ENCODE measurements at regions not wholly inside any gene's neighbourhood (a gene's known extent, or its start where the extent isn't known, plus 50 kb on each side); places are given as distances from the start of the nearest gene placed in this dataset.

DNA sequence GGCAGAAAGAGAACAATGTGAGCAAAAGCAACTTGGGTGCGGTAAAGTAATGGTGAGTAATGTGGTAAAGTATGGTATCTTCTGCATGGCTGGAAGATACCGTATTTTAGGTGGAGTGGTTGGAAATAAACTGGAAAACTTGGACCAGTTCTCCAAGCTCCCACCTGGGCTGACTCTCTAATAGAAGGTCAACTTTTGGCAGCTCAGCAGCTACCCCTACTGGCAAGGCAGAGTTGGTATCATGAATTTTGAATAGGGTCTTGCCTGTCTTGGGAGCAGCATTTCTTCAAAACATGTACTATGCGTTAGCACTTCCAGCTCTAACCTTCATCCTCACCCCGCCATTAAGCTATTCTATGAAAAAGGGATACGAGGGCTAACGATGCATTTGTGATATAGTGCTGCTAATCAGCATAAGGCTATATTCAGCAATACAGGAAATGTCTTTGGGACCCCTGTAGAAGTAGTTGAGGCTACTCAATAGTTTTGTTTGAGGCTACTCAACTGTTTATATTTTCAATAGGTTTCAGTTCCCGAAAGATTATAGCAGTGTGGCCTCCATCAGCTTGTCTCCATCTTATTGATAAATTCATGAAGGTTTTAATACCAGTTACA, 276.3 kb upstream of the FAR2 start:
- Histone ChIP-seq H3K27ac (ENCODE audit: low read depth) (no peak overlapping the region), H3K36me3 (ENCODE audit: insufficient read depth) (no peaks in the 10 kb centered on the region), H3K4me1 (ENCODE audit: insufficient read depth) (no peaks in the 10 kb centered on the region), H3K4me3 (ENCODE audit: low read depth, low read length) (no peak overlapping the region)
- DNase-seq (ENCODE audit: extremely low spot score), result no peak
- WGBS, result 63% methylated on average over 7 of the region's 7 CpGs

DNA sequence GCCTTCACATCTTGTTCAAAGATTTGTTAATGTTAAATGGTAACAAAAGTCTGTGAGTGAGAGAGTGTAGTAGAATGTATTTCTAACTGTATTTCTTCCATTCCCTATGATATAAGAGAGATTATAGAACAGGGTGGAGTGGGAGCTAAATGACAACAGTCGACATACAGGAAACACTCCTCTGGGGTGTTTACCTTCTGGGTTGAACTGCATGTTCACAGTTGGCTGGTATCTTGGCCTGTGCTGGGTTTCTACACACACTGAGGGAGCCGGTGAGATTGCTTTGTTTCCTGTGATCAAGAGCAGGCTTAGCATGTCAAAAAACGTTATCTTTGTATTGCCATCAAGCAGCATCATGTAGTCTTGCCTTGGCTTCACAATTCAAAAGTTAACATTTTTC, 274.3 kb upstream of the FAR2 start:
- Histone ChIP-seq H3K27ac (ENCODE audit: low read depth) (no peak overlapping the region), H3K4me3 (ENCODE audit: low read depth, low read length) (no peak overlapping the region), H3K36me3 (ENCODE audit: insufficient read depth) (no peaks in the 10 kb centered on the region), H3K4me1 (ENCODE audit: insufficient read depth) (no peaks in the 10 kb centered on the region)
- WGBS, result 69% methylated on average over 3 of the region's 3 CpGs
- DNase-seq (ENCODE audit: extremely low spot score), result no peak

DNA sequence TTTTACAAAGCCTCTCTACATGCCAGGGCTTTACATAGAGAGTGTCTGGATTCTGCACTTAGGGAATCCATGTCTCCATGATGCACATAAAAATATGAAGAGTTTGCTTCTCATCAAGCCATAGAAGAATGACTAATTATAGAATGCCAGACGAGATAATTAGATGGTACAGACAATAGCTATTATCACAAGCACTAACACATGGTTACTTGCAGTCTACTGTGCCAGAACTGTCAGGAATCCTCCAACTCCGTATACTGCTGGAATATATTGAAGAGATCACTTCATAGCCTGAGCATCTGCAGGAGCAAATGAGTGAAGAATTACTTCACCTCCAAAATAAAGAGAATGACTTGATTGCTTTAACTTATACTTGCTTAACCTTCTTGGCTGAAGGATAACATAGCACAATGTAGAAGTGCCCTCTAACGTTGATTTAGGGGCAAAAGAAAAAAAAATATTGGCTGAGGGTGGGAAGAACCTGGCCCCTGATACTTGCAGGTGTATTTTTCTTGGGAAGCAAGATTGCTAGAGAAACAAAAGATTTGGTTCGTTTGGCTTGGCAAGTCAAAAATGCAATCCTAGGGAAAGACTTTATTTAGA, 272.8 kb upstream of the FAR2 start:
- Histone ChIP-seq H3K4me3 (ENCODE audit: low read depth, low read length) (no peak overlapping the region), H3K27ac (ENCODE audit: low read depth) (no peak overlapping the region), H3K4me1 (ENCODE audit: insufficient read depth) (no peaks in the 10 kb centered on the region), H3K36me3 (ENCODE audit: insufficient read depth) (no peaks in the 10 kb centered on the region)
- WGBS, result 50% methylated on average over 4 of the region's 4 CpGs
- DNase-seq (ENCODE audit: extremely low spot score), result no peak

DNA sequence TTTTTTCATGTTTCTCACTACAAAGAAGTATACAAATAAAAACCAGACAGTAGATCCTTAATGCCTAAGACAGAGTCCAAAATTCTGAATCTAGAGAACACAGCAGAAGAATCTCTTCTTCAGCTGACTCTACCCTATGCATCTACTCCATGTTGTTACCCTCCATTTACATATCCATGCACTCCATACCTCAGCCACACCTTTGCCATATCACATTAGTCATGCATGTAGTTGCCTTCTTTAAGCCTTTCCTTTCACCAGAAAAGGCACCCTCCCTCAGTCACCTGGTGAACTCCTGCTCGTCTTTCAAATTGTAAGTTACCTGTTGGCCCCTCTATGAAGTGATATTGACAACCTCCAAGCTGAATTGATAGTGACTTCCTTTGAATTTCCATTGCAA, 271.2 kb upstream of the FAR2 start:
- no peak for DNase-seq (ENCODE audit: extremely low spot score)
- H3K27ac ChIP-seq (ENCODE audit: low read depth), result no peak overlapping the region
- 81% methylated on average over 1 of the region's 1 CpG for WGBS

DNA sequence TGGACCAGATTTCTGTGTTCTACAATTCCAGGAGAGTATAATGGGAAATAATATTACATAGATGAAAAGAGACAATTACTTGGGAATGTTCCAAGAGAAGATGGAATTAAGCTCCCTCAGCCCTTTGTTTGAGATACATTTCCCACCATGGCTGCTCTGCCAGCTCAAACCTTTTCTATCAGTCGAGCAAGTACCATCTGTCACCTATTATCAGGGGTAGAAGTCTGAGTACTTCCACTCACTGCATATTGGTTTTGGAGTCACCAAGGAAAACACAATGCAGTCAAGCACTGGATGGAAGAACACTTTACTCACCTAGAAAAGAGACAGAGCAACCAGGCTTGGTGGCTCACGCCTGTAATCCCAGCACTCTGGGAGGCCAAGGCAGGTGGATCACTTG, 270.4 kb upstream of the FAR2 start:
- WGBS, result 84% methylated on average over 2 of the region's 2 CpGs
- no peak overlapping the region for H3K4me3 ChIP-seq (ENCODE audit: low read depth, low read length)
- DNase-seq (ENCODE audit: extremely low spot score), result no peak
- H3K27ac ChIP-seq (ENCODE audit: low read depth), result no peak overlapping the region
- no peaks in the 10 kb centered on the region for H3K36me3 ChIP-seq (ENCODE audit: insufficient read depth)
- no peaks in the 10 kb centered on the region for H3K4me1 ChIP-seq (ENCODE audit: insufficient read depth)

More for the DNA sequence above, 271.2 kb upstream of the FAR2 start:
- Histone ChIP-seq H3K4me3 (ENCODE audit: low read depth, low read length) (no peak overlapping the region), H3K36me3 (ENCODE audit: insufficient read depth) (no peaks in the 10 kb centered on the region), H3K4me1 (ENCODE audit: insufficient read depth) (no peaks in the 10 kb centered on the region)

DNA sequence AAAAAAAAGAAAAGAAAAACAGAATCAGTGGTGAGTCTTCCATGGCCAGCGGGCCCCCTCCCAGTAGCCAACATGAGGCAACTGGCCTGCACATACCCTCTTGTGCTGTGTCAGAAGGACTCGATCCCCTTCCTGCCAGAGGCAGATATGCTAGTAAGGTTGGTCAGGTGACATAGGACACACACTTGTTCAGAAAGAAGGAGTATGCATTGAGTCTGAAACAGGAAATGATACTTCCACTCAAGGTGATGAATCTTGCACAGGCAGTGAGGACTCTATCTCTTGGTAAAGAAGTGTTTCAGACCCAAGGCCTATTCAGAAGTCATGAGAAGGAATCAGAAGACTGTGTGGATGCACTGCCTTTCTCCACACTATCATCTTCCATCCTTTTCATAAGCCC, 269.7 kb upstream of the FAR2 start:
- no peak overlapping the region for H3K4me3 ChIP-seq (ENCODE audit: low read depth, low read length)
- H3K4me1 ChIP-seq (ENCODE audit: insufficient read depth), result no peaks in the 10 kb centered on the region
- DNase-seq (ENCODE audit: extremely low spot score), result no peak
- no peak overlapping the region for H3K27ac ChIP-seq (ENCODE audit: low read depth)
- H3K36me3 ChIP-seq (ENCODE audit: insufficient read depth), result no peaks in the 10 kb centered on the region
- WGBS, result 95% methylated on average over 2 of the region's 2 CpGs

DNA sequence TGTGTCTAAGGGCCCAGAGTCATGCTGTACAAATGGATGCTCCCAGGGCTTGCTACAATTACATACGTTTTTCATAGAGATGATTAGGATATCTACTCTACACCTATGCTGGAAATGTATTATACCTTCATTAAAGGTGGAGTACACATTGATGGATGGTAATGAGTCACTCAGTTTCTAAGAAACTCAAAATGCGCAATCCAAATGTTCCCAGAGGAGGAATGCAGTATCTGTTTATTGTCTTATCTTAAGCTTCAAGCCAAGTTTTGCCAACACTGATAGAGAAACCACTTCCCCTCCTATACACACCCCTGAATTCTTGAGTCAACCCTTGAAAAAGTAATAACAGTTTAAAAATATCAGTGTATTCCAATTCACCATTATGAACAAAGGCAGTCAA, 266.6 kb upstream of the FAR2 start:
- H3K4me3 ChIP-seq (ENCODE audit: low read depth, low read length), result no peak overlapping the region
- no peak for DNase-seq (ENCODE audit: extremely low spot score)
- no peaks in the 10 kb centered on the region for H3K36me3 ChIP-seq (ENCODE audit: insufficient read depth)
- no peak overlapping the region for H3K27ac ChIP-seq (ENCODE audit: low read depth)
- 80% methylated on average over 2 of the region's 2 CpGs for WGBS
- H3K4me1 ChIP-seq (ENCODE audit: insufficient read depth), result no peaks in the 10 kb centered on the region

DNA sequence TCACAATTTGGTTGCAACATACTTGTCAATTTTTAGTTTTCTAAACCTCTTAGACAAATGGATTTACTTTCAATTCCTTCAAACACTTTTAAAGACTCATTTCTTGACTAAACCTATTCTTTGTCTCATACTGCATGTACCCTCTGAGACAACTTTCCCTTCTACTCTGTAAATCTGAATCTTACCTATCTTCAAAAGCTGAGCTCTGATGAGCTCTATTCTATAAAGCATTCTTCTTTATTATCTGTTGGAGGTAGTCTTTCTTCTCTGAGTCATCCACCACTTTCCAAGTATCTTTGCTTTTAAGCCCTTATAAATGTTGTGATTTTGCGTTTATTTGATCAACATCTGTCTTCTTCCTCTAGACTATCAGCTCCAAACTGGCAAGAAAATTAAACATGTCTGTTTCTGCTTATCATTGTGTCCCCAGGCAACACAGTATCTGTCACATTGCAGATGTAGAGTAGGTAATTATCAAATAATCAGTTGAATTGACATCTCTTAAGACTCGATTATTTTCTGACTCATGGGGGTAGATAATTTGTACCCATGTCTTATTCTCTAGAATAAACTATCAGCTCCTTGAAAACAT, 265.6 kb upstream of the FAR2 start:
- DNase-seq (ENCODE audit: extremely low spot score), result no peak
- H3K36me3 ChIP-seq (ENCODE audit: insufficient read depth), result no peaks in the 10 kb centered on the region
- H3K4me3 ChIP-seq (ENCODE audit: low read depth, low read length), result no peak overlapping the region
- H3K27ac ChIP-seq (ENCODE audit: low read depth), result no peak overlapping the region
- 48% methylated on average over 2 of the region's 2 CpGs for WGBS
- no peaks in the 10 kb centered on the region for H3K4me1 ChIP-seq (ENCODE audit: insufficient read depth)

DNA sequence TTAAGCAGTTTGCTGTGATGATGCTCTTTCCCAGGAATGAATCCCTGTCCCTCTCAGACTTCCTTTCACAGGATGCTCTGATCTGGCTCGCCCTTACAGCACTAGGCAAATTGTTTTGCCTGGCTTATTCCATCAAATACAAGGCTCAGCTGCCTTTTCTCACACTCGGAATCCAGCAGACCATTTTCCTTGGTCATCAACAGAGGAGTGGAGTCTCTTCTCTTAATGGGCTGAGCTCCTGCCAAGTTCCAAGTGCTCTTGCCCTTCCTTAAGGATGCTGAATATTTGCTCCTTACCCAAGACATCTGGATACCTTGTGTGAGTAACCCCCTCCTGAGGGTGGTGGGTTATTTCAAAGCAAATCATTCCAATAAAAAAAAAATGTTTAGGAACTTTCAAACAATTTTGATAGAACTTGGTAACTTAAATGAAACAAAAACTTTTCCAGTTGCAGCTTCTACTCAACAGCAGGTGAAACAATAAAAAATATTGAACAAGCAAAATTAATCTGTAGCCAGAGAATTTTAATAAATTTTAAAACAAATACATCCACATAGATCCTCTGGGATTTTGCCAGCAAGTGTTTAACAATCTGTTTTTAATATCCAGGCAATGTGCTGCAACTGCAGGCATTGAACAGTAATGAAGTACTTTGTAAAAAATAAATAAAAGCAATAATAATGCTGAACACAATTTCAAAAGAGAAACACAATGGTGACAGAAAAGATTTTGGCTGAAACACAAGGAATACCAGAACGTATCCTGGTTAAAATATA, 264.0 kb upstream of the FAR2 start:
- no peaks in the 10 kb centered on the region for H3K4me1 ChIP-seq (ENCODE audit: insufficient read depth)
- H3K4me3 ChIP-seq (ENCODE audit: low read depth, low read length), result no peak overlapping the region
- H3K36me3 ChIP-seq (ENCODE audit: insufficient read depth), result no peaks in the 10 kb centered on the region
- no peak overlapping the region for H3K27ac ChIP-seq (ENCODE audit: low read depth)
- no peak for DNase-seq (ENCODE audit: extremely low spot score)
- 61% methylated on average over 3 of the region's 3 CpGs for WGBS

DNA sequence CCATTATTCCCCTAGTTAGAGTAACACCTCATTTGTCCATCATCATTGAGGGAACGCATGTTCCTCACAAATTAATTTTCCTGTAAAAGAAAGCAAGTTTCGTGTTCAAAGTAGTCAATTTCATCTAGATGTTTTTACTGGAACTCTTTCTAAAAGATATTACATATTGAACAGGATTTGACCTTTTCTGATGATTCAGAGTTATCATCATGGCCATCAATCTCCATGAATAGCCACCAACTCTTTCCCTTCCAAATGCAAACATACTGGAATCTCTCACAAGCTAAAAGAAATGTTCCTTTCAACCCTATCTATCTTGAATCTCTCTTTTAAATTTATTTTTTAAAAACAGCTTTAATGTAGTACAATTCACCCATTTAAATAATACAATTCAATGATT, 263.1 kb upstream of the FAR2 start:
- 93% methylated on average over 2 of the region's 2 CpGs for WGBS
- DNase-seq (ENCODE audit: extremely low spot score), result no peak
- H3K36me3 ChIP-seq (ENCODE audit: insufficient read depth), result no peaks in the 10 kb centered on the region

DNA sequence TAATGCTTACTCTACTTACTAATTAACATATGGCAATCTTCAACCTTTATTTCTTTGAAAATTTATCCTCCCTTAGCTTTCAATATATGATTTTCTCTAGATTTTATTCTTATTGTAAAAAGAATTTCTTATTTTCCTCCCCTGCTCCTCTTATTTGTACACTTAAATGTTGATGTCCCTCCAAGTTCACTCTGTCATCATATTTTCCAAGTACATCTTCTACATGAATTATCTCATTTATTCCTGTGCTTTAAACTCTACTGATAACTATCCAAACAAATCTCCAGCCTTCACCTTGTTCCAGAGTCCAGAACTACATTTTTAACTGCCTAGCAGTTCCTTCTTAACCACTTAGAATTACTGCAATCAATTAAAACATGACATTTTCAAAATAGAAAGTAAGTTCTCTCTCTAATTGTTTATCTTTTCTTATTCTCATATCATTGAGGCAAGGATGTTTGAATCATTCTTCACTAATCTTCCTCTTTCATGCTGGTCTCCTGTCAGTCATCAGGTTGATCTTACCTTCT, 261.6 kb upstream of the FAR2 start:
- DNase-seq (ENCODE audit: extremely low spot score), result no peak
- no peaks in the 10 kb centered on the region for H3K4me1 ChIP-seq (ENCODE audit: insufficient read depth)
- H3K4me3 ChIP-seq (ENCODE audit: low read depth, low read length), result no peak overlapping the region
- H3K27ac ChIP-seq (ENCODE audit: low read depth), result no peak overlapping the region
- no peaks in the 10 kb centered on the region for H3K36me3 ChIP-seq (ENCODE audit: insufficient read depth)

More for the DNA sequence above, 263.1 kb upstream of the FAR2 start:
- Histone ChIP-seq H3K4me1 (ENCODE audit: insufficient read depth) (no peaks in the 10 kb centered on the region), H3K4me3 (ENCODE audit: low read depth, low read length) (no peak overlapping the region), H3K27ac (ENCODE audit: low read depth) (no peak overlapping the region)

DNA sequence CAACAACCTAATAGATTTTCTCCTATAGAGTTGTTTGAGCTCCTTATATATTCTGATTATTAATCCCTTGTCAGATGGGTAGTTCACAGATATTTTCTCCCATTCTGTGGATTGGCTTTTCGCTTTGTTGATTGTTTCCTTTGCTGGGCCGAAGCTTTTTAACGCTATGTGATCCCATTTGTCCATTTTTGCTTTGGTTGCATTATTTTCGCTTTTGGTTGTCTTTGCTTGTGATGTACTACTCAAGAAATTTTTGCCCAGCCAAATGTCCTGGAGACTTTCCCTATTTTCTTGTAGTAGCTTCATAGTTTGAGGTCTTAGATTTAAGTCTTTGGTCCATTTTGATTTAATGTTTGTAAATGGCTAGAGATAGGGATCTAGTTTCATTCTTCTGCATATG, 258.4 kb upstream of the FAR2 start:
- Histone ChIP-seq H3K4me1 (ENCODE audit: insufficient read depth) (no peaks in the 10 kb centered on the region), H3K36me3 (ENCODE audit: insufficient read depth) (no peaks in the 10 kb centered on the region), H3K27ac (ENCODE audit: low read depth) (no peak overlapping the region), H3K4me3 (ENCODE audit: low read depth, low read length) (no peak overlapping the region)
- DNase-seq (ENCODE audit: extremely low spot score), result no peak
- 87% methylated on average over 4 of the region's 4 CpGs for WGBS

DNA sequence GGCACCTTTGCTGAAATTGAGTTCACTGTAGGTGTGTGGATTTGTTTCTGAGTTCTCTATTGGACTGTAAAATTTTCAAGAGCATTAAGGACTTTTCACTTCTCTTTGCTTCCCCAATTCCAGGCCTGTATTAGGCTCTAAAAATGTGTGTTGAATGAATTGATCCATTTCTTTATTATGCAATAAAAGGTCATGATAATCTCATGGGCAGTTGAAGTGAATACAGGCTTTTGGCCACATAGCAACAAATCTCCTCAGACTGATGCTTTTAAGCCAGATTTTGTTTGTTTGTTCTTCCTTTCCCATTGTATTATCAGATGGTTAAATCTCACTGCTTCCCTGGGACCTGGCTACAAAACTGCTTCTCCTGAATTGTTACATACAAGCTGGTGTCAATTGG, 258.0 kb upstream of the FAR2 start:
- H3K36me3 ChIP-seq (ENCODE audit: insufficient read depth), result no peaks in the 10 kb centered on the region
- H3K4me3 ChIP-seq (ENCODE audit: low read depth, low read length), result no peak overlapping the region
- no peaks in the 10 kb centered on the region for H3K4me1 ChIP-seq (ENCODE audit: insufficient read depth)
- no peak overlapping the region for H3K27ac ChIP-seq (ENCODE audit: low read depth)
- DNase-seq (ENCODE audit: extremely low spot score), result no peak

DNA sequence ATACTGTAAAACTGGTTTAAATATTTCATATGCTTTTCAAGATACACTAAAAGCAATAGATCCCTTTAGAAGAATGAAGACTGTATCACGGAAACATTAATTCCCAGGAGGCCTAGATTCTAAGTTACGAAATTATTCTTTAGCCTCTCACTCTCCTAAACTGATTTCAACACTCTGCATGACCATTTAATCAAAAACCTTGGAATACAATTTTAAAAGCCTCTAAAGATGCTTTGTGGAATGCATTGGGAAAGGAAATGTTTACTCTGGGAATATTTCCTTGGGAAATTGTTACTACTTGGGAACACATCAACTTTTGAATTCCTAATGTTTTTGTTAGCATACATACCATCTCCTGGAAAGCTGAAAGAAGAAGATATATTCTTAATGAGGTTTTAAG, 255.7 kb upstream of the FAR2 start:
- no peak overlapping the region for H3K4me3 ChIP-seq (ENCODE audit: low read depth, low read length)
- 39% methylated on average over 2 of the region's 2 CpGs for WGBS
- DNase-seq (ENCODE audit: extremely low spot score), result no peak
- no peaks in the 10 kb centered on the region for H3K36me3 ChIP-seq (ENCODE audit: insufficient read depth)
- H3K4me1 ChIP-seq (ENCODE audit: insufficient read depth), result no peaks in the 10 kb centered on the region
- no peak overlapping the region for H3K27ac ChIP-seq (ENCODE audit: low read depth)

Data from urinary bladder (tissue), 3 donors.